ENCODE measurements at regions not wholly inside any gene's neighbourhood (a gene's known extent, or its start where the extent isn't known, plus 50 kb on each side); places are given as distances from the start of the nearest gene placed in this dataset.
A peak's percentile ranks its signal among the peaks of the same experiment; 100 is the strongest.
"Not testable (repeated sequence)": the region's sequence is repeated elsewhere in the genome, so short reads cannot be mapped to it uniquely, and the experiment has no call there.

GRCh38 chr18:38563396-38563980 lies 997.9 kb upstream of the CELF4 start:
- DNase-seq = no peak

GRCh38 chr18:38557006-38557405 lies 991.4 kb upstream of the CELF4 start:
- DNase-seq = no peak

- no peak for DNase-seq
These were observed 987.2 kb upstream of the CELF4 start for GRCh38 chr18:38552732-38553321.

GRCh38 chr18:38551881-38552280 lies 986.3 kb upstream of the CELF4 start:
- DNase-seq = no peak

- DNase-seq = no peak
These were observed 979.5 kb upstream of the CELF4 start for GRCh38 chr18:38545071-38545470.

- no peak for DNase-seq
These were observed 974.3 kb upstream of the CELF4 start for GRCh38 chr18:38539856-38540255.

- DNase-seq = no peak
These were observed 973.8 kb upstream of the CELF4 start for GRCh38 chr18:38539371-38539770.

GRCh38 chr18:38534073-38534472 lies 968.5 kb upstream of the CELF4 start:
- DNase-seq = no peak

- DNase-seq = no peak
These were observed 961.3 kb upstream of the CELF4 start for GRCh38 chr18:38526922-38527321.

GRCh38 chr18:38525039-38525438 lies 959.4 kb upstream of the CELF4 start:
- no peak for DNase-seq

GRCh38 chr18:38520786-38521185 lies 955.2 kb upstream of the CELF4 start:
- peak; percentile 94 for DNase-seq

- no peak for DNase-seq
These were observed 936.9 kb upstream of the CELF4 start for GRCh38 chr18:38502539-38502938.

GRCh38 chr18:38497266-38497665 lies 931.7 kb upstream of the CELF4 start:
- DNase-seq = no peak

GRCh38 chr18:38496222-38496793 lies 930.7 kb upstream of the CELF4 start:
- DNase-seq = no peak

- peak; percentile 17 for DNase-seq
These were observed 928.5 kb upstream of the CELF4 start for GRCh38 chr18:38494065-38494464.

- DNase-seq = no peak
These were observed 925.6 kb upstream of the CELF4 start for GRCh38 chr18:38491195-38491594.

GRCh38 chr18:38489721-38490120 lies 924.1 kb upstream of the CELF4 start:
- DNase-seq = not testable (repeated sequence)

- no peak for DNase-seq
These were observed 921.9 kb upstream of the CELF4 start for GRCh38 chr18:38487521-38487920.

- no peak for DNase-seq
These were observed 917.7 kb upstream of the CELF4 start for GRCh38 chr18:38483326-38483725.

GRCh38 chr18:38481576-38481975 lies 916.0 kb upstream of the CELF4 start:
- no peak for DNase-seq

- DNase-seq = no peak
These were observed 910.1 kb upstream of the CELF4 start for GRCh38 chr18:38475686-38476085.

- no peak for DNase-seq
These were observed 907.9 kb upstream of the CELF4 start for GRCh38 chr18:38473535-38473934.

GRCh38 chr18:38470421-38470820 lies 904.8 kb upstream of the CELF4 start:
- DNase-seq = no peak

GRCh38 chr18:38466426-38466825 lies 900.8 kb upstream of the CELF4 start:
- no peak for DNase-seq

- DNase-seq = no peak
These were observed 898.4 kb upstream of the CELF4 start for GRCh38 chr18:38464024-38464423.

Measured in NCI-H1105 treated with DMSO at 0.1 percent for 48 hours (cell line).